BJ (cell line): ENCODE measurements at regions not wholly inside any gene's neighbourhood (a gene's known extent, or its start where the extent isn't known, plus 50 kb on each side); places are given as distances from the start of the nearest gene placed in this dataset.

Experiments
- CTCF ChIA-PET: fragments of 350-600 bp; formaldehyde crosslinking; extraction: SDS; loops from one replicate; lab custom pipeline; 2021; ENCODE audit warnings: antibody characterized with exemption, inconsistent platforms; lab: Yijun Ruan, JAX
- POLR2A ChIA-PET: fragments of 300-600 bp; sonication (Branson Sonifier 250); formaldehyde crosslinking; extraction: SDS; loops from one replicate; lab custom pipeline; 2021; ENCODE audit warnings: antibody characterized with exemption; lab: Charles Lee
- DNase-seq: peaks from one replicate; pipeline ENCODE4 v3.0.0-alpha.2; 2011; ENCODE audit warnings: low read depth
- H3K27me3 ChIP-seq: 2 replicates; pipeline ENCODE4 v1.6.0; 2011; ENCODE audit warnings: low read length; ENCODE audit not compliant: control insufficient read depth, insufficient read depth
- H3K36me3 ChIP-seq: 2 replicates; pipeline ENCODE4 v1.5.1; 2011; ENCODE audit warnings: low read length; ENCODE audit not compliant: control insufficient read depth, insufficient read depth
- H3K4me3 ChIP-seq: 2 replicates; pipeline ENCODE4 v1.5.1; 2011; ENCODE audit warnings: low read depth, mild to moderate bottlenecking, control low read depth, low read length
- TF ChIP-seq, protein P1 (sequence below): IDR thresholded peaks from 2 replicates; pipeline ENCODE4 v1.5.1; 2011; ENCODE audit warnings: low read depth, mild to moderate bottlenecking, control low read depth, inconsistent platforms, low read length, moderate library complexity; ENCODE audit not compliant: insufficient read depth

DNA sequence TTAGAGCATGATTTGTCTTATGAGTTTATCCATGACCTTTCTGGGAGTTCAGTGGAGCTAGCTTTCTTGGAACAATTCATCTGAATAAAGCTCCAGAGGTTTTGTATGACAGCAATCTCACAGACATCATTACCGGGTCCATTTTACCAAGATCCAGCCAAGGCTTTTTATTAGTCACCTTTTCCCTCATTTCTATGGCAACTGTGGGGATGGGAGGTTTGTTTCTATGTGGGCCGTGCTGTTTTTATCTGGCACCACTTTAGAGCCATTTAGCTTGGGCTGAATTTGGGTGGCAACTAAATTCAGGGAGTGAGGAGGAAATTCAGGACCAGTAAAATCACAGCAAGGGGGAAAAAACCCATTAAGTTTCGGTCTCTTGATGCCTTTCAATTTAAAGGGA lies 245.7 kb downstream of the NSG2 start:
- no peak for DNase-seq
- POLR2A ChIA-PET, result no interaction called here
- no peaks in the 10 kb centered on the region for H3K36me3 ChIP-seq

DNA sequence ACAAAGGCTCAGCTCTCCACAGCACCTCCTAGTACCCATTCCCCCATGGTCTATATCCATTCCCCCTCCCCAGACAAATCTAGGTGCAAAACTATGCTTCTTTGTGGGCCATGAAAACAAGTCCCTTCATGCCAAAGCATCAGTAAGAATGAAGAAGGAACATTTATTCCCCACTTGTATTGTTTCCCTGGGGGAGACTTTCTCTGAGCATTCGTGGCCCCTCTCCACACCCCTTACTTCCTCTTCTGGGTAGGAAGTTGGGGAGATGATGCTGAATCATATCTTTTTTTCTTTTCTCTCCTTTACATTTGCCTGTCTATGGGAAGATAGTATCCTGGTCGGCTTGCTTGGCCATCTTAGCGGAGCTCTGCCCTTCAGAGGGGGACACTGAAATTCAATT lies 246.8 kb downstream of the NSG2 start:
- CTCF ChIA-PET, result no interaction called here
- TF ChIP-seq, protein P1, sequence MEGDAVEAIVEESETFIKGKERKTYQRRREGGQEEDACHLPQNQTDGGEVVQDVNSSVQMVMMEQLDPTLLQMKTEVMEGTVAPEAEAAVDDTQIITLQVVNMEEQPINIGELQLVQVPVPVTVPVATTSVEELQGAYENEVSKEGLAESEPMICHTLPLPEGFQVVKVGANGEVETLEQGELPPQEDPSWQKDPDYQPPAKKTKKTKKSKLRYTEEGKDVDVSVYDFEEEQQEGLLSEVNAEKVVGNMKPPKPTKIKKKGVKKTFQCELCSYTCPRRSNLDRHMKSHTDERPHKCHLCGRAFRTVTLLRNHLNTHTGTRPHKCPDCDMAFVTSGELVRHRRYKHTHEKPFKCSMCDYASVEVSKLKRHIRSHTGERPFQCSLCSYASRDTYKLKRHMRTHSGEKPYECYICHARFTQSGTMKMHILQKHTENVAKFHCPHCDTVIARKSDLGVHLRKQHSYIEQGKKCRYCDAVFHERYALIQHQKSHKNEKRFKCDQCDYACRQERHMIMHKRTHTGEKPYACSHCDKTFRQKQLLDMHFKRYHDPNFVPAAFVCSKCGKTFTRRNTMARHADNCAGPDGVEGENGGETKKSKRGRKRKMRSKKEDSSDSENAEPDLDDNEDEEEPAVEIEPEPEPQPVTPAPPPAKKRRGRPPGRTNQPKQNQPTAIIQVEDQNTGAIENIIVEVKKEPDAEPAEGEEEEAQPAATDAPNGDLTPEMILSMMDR, result no peak
- H3K27me3 ChIP-seq, result no peaks in the 10 kb centered on the region
- no peak overlapping the region for H3K4me3 ChIP-seq
- DNase-seq, result no peak
- no peaks in the 10 kb centered on the region for H3K36me3 ChIP-seq
- POLR2A ChIA-PET, result no interaction called here

More for the DNA sequence above, 245.7 kb downstream of the NSG2 start:
- TF ChIP-seq, protein P1, result no peak
- CTCF ChIA-PET, result no interaction called here
- Histone ChIP-seq H3K4me3 (no peak overlapping the region), H3K27me3 (no peaks in the 10 kb centered on the region)

DNA sequence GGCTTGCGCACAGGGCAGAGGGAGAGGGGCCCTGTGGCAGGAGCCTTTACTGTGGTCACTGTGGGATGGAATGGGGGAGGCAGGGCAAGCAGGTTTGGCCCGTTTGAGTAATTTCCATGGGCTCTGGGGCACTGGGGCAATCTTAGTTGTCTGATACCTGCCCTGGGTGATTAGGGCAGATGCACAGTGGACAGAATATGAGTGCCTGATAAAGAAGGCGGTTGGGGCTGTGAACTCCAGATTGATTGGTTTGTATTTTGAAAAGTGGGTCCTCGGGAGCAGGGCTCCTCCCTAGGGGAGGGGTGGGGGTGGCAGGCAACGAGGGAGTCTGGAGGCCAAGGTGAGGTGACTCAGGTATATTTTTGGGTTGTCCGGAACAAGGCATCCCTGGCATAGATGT lies 247.5 kb downstream of the NSG2 start:
- TF ChIP-seq, protein P1, result no peak
- ChIA-PET POLR2A (no interaction called here), CTCF (no interaction called here)

DNA sequence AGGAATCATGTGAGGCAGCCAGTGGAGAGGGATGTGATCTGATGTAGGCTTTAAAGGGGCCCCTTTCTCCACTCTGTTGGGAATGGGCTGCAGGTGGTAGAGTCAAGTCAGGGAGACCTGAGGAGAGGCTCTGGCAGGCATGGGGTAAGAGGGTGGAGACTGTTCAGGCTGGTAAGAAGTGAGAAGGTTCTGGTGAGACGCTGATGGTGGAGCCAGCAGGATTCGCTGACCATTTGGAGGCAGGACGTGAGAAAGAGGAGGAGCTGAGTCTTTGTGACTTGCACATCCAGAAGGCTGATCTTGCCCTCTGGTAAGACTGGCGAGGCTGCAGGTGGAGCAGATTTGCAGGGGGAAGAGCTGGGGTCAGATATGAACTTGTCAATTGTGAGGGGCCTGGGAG lies 248.0 kb downstream of the NSG2 start:
- TF ChIP-seq, protein P1, result no peak
- DNase-seq, result no peak
- ChIA-PET CTCF (no interaction called here), POLR2A (no interaction called here)
- Histone ChIP-seq H3K36me3 (no peaks in the 10 kb centered on the region), H3K27me3 (no peaks in the 10 kb centered on the region), H3K4me3 (no peak overlapping the region)

More for the DNA sequence above, 247.5 kb downstream of the NSG2 start:
- H3K4me3 ChIP-seq, result no peak overlapping the region
- DNase-seq, result no peak
- no peaks in the 10 kb centered on the region for H3K27me3 ChIP-seq
- H3K36me3 ChIP-seq, result no peaks in the 10 kb centered on the region

DNA sequence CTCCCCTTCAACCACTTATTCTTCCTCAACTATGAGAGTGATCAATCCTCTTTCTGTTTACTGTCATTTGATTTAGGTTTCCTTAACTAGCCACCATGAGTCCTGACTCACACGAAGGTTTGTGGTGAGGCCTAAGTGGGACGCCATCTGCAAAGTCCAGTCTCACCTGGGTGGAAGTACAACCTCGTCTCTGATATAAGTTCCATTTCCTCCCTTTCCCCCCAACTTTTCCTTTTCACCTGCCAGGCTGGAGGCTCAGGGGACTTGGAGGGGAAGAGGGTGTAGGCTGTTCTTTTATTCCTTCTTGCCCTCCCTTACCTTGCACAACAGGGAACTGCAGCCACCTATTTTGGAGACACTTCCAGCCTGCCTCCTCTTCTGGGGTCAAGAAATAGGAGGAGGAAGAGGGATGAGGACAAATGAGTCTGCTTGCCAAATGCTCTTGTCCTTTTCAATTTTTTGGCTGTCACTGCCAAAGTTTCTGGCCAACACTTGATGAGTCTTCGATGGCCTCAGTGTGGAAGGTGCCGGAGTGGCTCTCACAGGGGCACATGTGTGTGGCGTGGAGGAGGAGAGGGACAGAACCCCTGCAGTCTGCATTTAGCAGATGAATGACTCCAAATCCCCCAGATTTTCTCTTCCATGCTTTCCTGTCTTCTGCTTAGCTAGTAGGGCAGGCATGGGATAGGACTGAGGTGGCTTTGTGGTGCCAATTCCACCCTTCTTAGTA lies 249.6 kb downstream of the NSG2 start:
- DNase-seq, result no peak
- Histone ChIP-seq H3K4me3 (no peak overlapping the region), H3K27me3 (no peaks in the 10 kb centered on the region), H3K36me3 (no peaks in the 10 kb centered on the region)
- TF ChIP-seq, protein P1, result no peak
- CTCF ChIA-PET, result no interaction called here
- POLR2A ChIA-PET, result no interaction called here
